ENCODE measurements at regions not wholly inside any gene's neighbourhood (a gene's known extent, or its start where the extent isn't known, plus 50 kb on each side); places are given as distances from the start of the nearest gene placed in this dataset.

- TF ChIP-seq SMAD3 (CRISPR knock-in tag; IDR thresholded peaks at IDR 0.05; ENCODE audit: borderline replicate concordance) = no peak
- TF ChIP-seq ELF4 (CRISPR knock-in tag; IDR thresholded peaks at IDR 0.05; ENCODE audit: low read depth) = no peak
- no peak for TF ChIP-seq GABPB1 (CRISPR knock-in tag; IDR thresholded peaks at IDR 0.05)
- TF ChIP-seq ZNF232 (CRISPR knock-in tag; IDR thresholded peaks at IDR 0.05) = no peak
- DNase-seq (ENCODE audit: low spot score) = no peak
- Mint-ChIP-seq H3K27me3 (ENCODE audit: low read depth) (peaks cover 4% of the 10 kb centered on the region; the same call in 1 of the 2 replicates), H3K27ac (no peak overlapping the region), H3K9me3 (peaks cover 23% of the 10 kb centered on the region), H3K4me3 (no peak overlapping the region), H3K4me1 (0 out of 2 replicates have a peak, but pooled peaks cover 3% of the 10 kb centered on the region), H3K36me3 (peaks cover 17% of the 10 kb centered on the region)
- ChIA-PET CTCF (no interaction called here), POLR2A (no interaction called here)
- no peak for ATAC-seq
Observed at GRCh38 chr11:95566211-95566610, 223.4 kb downstream of the FAM76B start.

- TF ChIP-seq HMGA2 (CRISPR knock-in tag; IDR thresholded peaks at IDR 0.05) (no peak), PREB (CRISPR knock-in tag; IDR thresholded peaks at IDR 0.05; ENCODE audit: borderline replicate concordance) (no peak), USF1 (CRISPR knock-in tag; IDR thresholded peaks at IDR 0.05) (no peak), ZNF121 (CRISPR knock-in tag; IDR thresholded peaks at IDR 0.05) (no peak), ZSCAN18 (CRISPR knock-in tag; IDR thresholded peaks at IDR 0.05) (no peak), KAT7 (CRISPR knock-in tag; IDR thresholded peaks at IDR 0.05; ENCODE audit: borderline replicate concordance) (no peak), JAZF1 (CRISPR knock-in tag; IDR thresholded peaks at IDR 0.05) (no peak)
- Mint-ChIP-seq H3K36me3 (peaks cover 17% of the 10 kb centered on the region), H3K27me3 (ENCODE audit: low read depth) (peaks cover 4% of the 10 kb centered on the region; the same call in 1 of the 2 replicates), H3K4me1 (0 out of 2 replicates have a peak, but pooled peaks cover 3% of the 10 kb centered on the region), H3K9me3 (peaks cover 23% of the 10 kb centered on the region), H3K4me3 (no peak overlapping the region), H3K27ac (no peak overlapping the region)
- ChIA-PET CTCF (interaction anchor here (1.0 kb wide), 1 partner anchor 414 kb away, joined by 4 read pairs; no protein-coding TSS in a partner anchor), POLR2A (no interaction called here)
- ATAC-seq (no peak), DNase-seq (ENCODE audit: low spot score) (no peak)
Observed at GRCh38 chr11:95565724-95566141, 223.8 kb downstream of the FAM76B start.

GRCh38 chr11:95563859-95564258 lies 225.7 kb downstream of the FAM76B start:
- ChIA-PET POLR2A (interaction anchor here (0.6 kb wide), 1 partner anchor 375 kb away, joined by 3 read pairs; no protein-coding TSS in a partner anchor), CTCF (interaction anchor here (0.8 to 1.0 kb wide), 2 partner anchors 142 to 412 kb away, joined by 3 to 5 read pairs; no protein-coding TSS in a partner anchor)
- Mint-ChIP-seq H3K27ac (no peak overlapping the region), H3K4me1 (0 out of 2 replicates have a peak, but pooled peaks cover 3% of the 10 kb centered on the region), H3K4me3 (no peak overlapping the region), H3K36me3 (peaks cover 7% of the 10 kb centered on the region), H3K27me3 (ENCODE audit: low read depth) (no peaks in the 10 kb centered on the region), H3K9me3 (peaks cover 13% of the 10 kb centered on the region)
- no peak for DNase-seq (ENCODE audit: low spot score)
- no peak for ATAC-seq
- TF ChIP-seq NFATC4 (CRISPR knock-in tag; IDR thresholded peaks at IDR 0.05) = no peak
- TF ChIP-seq CTCF (IDR thresholded peaks at IDR 0.05) = no peak
- no peak for TF ChIP-seq ZBTB43 (CRISPR knock-in tag; IDR thresholded peaks at IDR 0.05)
- TF ChIP-seq MAX (CRISPR knock-in tag; IDR thresholded peaks at IDR 0.05) = no peak
- TF ChIP-seq ZNF532 (CRISPR knock-in tag; IDR thresholded peaks at IDR 0.05; ENCODE audit: borderline replicate concordance) = no peak
- no peak for TF ChIP-seq STAT6 (CRISPR knock-in tag; conservative IDR thresholded peaks at IDR 0.05; ENCODE audit: low read depth)
- no peak for TF ChIP-seq ZNF416 (CRISPR knock-in tag; IDR thresholded peaks at IDR 0.05)

Data from WTC11 (cell line).